HL-60 (cell line): ENCODE measurements at regions not wholly inside any gene's neighbourhood (a gene's known extent, or its start where the extent isn't known, plus 50 kb on each side); places are given as distances from the start of the nearest gene placed in this dataset.

Source experiments
- DNase-seq, 2 experiments: peaks; one replicate each; pipeline ENCODE4 v3.0.0-alpha.2; 2010 to 2020; ENCODE audit warnings: low read depth in 1 of 2, low spot score in 1 of 2
- H3K27ac ChIP-seq: fragments of 250-450 bp; sonication (Bioruptor Pico); replicated peaks from 2 replicates; pipeline ENCODE4 v1.5.1; 2020; ENCODE audit warnings: mild to moderate bottlenecking, moderate library complexity
- H3K27me3 ChIP-seq: fragments of 250-450 bp; sonication (Bioruptor Pico); 2 replicates; pipeline ENCODE4 v1.5.1; 2021; ENCODE audit warnings: mild to moderate bottlenecking, moderate library complexity; ENCODE audit not compliant: insufficient read depth, poor library complexity, severe bottlenecking
- H3K4me3 ChIP-seq: replicated peaks from 2 replicates; pipeline ENCODE4 v1.5.1; 2011; ENCODE audit warnings: mild to moderate bottlenecking, control low read depth, low read length; ENCODE audit not compliant: insufficient read depth
- CTCF ChIP-seq: IDR thresholded peaks from one replicate; pipeline ENCODE4 v1.5.1; 2011; ENCODE audit warnings: low read length, control low read depth, inconsistent platforms; ENCODE audit not compliant: insufficient read depth
- GABPA ChIP-seq: IDR thresholded peaks from 2 replicates; pipeline ENCODE4 v1.6.1; 2012; ENCODE audit warnings: low read depth
- POLR2AphosphoS5 ChIP-seq: IDR thresholded peaks from 2 replicates; pipeline ENCODE4 v1.6.1; 2012; ENCODE audit warnings: low read depth
- REST ChIP-seq: IDR thresholded peaks from 2 replicates; pipeline ENCODE4 v1.6.1; 2012; ENCODE audit warnings: low read depth; ENCODE audit not compliant: insufficient replicate concordance
- SPI1 ChIP-seq: IDR thresholded peaks from 2 replicates; pipeline ENCODE4 v1.6.1; 2012; ENCODE audit warnings: low read depth, mild to moderate bottlenecking, borderline replicate concordance

DNA sequence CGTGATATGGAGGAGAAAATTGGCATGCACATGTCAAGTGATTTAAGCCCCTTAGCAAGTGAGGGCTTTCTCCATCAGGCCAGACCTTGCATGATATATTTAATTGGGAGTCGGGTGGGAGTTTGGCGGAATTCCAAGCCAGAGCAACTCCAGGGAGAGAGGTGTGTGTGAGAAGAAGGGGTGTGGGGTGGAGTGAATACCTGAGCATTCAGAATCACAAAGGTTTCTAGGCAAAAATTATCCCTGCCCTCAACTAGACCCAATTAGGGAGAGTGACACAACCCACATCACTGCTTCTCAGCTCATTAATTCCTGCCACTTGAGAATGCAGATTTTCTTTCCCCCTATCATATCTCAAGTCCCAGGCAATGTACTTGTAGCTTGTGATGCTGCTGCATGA, 279.7 kb upstream of the TUT7 start:
- no peaks in the 10 kb centered on the region for H3K27me3 ChIP-seq
- DNase-seq = no peak
- H3K4me3 ChIP-seq = no peak overlapping the region
- H3K27ac ChIP-seq = no peak overlapping the region
- TF ChIP-seq POLR2AphosphoS5 = no peak
- TF ChIP-seq CTCF = no peak
- no peak for TF ChIP-seq SPI1
- no peak for TF ChIP-seq REST
- TF ChIP-seq GABPA = no peak

GRCh38 chr9:86632537-86632936, 278.3 kb upstream of the TUT7 start:
- DNase-seq = no peak

GRCh38 chr9:86629530-86629929, 275.3 kb upstream of the TUT7 start:
- Histone ChIP-seq H3K4me3 (no peak overlapping the region), H3K27ac (no peak overlapping the region), H3K27me3 (no peaks in the 10 kb centered on the region)
- TF ChIP-seq SPI1 = no peak
- TF ChIP-seq POLR2AphosphoS5 = no peak
- TF ChIP-seq GABPA = no peak
- TF ChIP-seq CTCF = no peak
- no peak for TF ChIP-seq REST
- no peak for DNase-seq

More at GRCh38 chr9:86632537-86632936, 278.3 kb upstream of the TUT7 start:
- TF ChIP-seq GABPA (no peak), SPI1 (no peak), REST (no peak), POLR2AphosphoS5 (no peak), CTCF (no peak)
- Histone ChIP-seq H3K27me3 (no peaks in the 10 kb centered on the region), H3K27ac (no peak overlapping the region), H3K4me3 (no peak overlapping the region)
